ENCODE measurements at regions not wholly inside any gene's neighbourhood (a gene's known extent, or its start where the extent isn't known, plus 50 kb on each side); places are given as distances from the start of the nearest gene placed in this dataset.
"Not testable (repeated sequence)": the region's sequence is repeated elsewhere in the genome, so short reads cannot be mapped to it uniquely, and the experiment has no call there.

DNA sequence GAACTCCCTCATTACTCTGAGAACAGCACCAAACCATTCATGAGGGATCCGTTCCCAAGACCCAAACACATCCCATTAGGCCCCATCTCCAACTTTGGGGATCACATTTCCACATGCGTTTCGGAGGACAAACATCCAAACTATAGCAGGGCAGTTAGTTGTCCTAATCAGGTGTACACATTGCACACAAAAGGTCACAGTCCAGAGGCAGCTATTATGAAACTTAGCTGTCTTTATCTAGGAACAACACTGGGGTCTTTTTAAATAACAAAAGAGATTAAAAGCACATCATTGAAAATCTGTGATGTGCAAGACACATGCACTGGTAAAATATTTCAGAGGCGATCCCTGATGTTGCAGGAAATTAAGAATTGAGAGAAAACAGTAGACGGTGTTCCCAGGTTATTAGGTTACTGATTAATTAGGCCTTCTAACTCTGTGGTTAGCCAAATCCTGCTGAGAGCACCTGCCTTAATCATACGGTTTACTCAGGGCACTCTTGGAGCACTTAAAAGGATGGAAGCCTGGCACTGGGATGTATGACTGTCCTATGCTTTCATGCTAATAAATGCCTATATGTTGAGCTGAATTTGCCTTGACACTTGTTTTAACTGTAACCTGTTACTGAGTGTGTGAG, 1574.5 kb upstream of the WWC1 start:
- no peak for DNase-seq (ENCODE audit: low read depth in 2 of 2)

DNA sequence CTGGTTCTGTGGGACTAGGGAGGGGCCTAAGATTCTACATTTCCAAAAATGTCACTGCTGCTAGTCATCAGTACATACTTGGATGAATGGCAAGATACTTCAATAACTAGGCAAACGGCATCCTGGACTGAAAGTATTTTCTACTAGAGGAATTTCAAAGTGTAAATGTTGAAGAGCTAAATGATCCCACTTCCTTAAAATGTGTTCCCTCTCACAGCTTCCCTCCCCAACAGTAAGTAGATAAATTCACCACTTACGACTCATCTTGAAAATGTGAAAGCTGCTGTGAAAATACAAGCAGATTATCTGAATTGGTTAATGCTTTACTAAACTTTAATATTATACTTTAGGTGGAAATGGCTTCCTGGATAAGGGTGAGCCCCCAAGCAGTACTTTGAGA, 1571.5 kb upstream of the WWC1 start:
- no peak for DNase-seq (ENCODE audit: low read depth in 2 of 2)

DNA sequence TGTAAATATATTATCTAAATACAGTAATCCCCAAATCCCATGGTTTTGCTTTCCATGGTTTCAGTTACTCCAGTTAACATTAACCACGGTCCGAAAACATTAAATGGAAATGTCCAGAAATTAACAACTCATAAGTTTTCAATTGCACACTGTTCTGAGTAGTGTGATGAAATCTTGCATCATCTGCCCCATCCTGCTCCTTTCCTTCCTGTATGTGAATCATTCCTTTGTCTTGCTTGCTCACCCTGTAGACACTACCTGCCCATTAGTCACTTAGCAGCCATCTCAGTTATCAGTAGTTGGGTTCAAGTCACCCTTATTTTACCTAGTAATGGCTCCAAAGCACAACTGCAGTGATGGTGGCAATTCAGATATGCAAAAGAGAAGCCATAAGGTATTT, 1568.5 kb upstream of the WWC1 start:
- no peak for DNase-seq (ENCODE audit: low read depth in 2 of 2)

DNA sequence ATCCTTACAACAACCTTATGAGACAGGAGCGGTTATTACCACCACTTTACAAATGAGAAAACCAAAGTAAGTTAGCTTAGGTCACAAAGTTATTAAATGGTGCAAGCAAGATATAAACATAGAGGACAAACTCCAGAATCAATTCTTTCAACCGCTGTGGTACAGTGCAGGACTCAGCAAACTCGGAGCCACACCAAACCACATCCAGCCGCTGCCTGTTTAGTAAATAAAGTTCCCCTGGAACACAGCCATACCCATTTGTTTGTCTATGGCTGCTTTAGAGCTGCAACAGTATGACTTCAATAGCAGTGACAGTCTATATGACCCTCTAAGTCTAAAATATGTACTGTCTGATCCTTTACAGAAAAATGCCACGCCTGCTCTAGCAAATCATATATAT, 1567.2 kb upstream of the WWC1 start:
- no peak for DNase-seq (ENCODE audit: low read depth in 2 of 2)

DNA sequence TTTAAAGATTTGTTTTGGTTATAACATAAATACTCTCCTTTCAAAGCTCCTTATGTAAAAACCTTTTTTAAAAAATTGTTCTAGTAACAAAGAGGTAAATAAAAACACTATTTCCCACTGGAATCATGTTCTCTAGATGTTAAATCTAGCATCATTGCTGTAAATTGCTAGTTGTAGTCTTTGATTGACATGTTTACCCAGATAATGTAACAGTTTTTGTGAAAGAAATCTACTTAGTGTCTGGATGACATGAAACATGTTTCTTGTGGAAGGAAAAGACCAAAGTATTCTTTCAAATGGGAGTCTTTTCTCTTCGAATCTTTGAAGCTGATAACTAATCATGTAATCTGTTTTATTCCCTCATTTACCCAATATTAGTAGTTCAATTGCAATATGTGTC, 1565.9 kb upstream of the WWC1 start:
- DNase-seq (ENCODE audit: low read depth in 2 of 2) = no peak

DNA sequence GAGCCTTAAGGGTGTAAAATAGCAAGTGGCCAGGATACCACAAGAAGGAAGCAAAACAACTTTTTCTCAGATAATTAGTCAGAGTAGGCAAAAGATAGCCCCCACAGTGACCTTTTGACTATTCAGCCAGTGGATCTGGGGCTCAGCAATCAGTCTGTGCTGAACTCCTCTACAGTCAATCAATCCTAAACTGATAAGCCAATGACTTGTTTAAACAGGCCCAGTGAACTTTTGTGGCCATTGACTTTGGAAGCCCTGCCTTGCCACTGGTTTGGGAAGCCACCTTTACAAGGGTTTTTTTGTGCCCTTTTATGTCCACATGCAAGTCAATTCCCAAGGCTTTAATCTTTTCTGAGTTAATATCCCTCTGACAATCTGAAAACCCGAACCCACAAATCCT, 1565.0 kb upstream of the WWC1 start:
- no peak for DNase-seq (ENCODE audit: low read depth in 2 of 2)

DNA sequence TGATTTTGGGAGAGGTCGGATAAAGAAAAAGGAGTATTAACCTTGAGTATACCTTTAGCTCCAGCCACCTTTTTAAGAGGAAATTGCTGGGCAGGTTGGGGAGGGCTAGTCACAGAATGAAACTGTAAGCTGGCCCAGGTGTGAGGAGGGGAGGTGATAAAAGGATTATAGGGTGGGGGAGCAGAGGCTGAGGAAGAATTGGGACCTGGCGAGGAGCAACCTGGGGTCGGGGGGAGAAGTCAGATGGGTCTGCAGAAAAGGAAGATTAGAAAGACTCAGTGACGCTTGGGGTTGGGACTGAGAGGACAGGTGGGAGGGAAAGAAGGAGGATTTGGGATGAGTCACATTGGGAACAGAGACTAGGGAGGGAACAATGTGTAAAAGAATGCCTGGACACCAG, 1548.5 kb upstream of the WWC1 start:
- DNase-seq (ENCODE audit: low read depth in 2 of 2) = not testable (repeated sequence)

DNA sequence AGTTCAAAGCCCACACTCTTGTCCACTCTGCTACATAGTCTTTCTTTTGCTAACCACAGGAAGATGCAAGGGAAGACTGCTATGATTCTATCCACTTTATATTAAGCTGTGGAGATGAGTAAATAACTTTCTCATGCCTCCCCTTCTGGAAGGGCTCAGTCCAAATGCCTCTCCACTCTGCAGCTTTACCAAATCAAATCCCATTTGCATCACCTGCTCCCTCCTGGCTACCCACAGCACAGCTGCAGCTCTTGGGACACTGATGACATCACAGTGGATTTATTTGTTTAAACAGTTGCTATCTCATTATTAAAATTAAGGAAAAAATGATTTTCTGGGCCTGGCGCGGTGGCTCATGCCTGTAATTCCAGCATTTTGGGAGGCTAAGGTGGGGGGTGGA, 1544.9 kb upstream of the WWC1 start:
- no peak for DNase-seq (ENCODE audit: low read depth in 2 of 2)

DNA sequence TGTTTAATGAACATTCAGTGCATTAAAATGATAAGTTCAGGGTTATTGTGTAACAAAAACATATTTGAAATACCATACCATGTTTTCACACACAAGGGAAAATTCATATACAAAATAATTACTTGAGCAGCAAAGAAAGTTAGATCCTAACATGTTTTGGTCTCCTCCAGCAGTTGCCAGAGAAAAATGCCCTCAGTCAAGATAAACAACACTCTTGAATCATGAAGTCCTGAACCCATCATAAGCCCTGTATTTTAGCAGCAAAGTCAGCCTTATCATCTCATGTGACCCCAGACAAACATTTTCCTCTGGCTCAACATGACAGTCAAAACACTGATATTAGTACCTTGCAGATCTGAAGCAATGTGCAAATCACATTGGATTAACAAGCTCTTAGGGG, 1541.1 kb upstream of the WWC1 start:
- DNase-seq (ENCODE audit: low read depth in 2 of 2) = no peak

DNA sequence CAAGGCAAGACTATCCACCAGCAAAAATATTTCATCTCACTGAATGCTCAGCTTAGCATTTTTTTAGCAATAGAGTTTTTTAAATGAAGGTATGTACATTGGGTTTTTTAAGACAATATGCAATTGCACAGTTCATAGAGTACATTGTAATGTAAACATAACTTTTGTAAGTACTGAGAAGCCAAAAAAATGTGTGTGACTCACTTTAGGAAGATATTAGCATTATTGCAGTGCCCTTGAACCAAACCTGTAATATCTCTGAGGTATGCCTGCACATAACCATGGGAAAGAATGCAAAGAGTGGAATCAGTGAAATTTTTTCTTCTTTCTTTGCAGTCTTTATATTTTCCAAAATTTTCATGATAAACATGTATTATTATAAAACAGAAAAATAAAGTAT, 1533.3 kb upstream of the WWC1 start:
- DNase-seq (ENCODE audit: low read depth in 2 of 2) = no peak

DNA sequence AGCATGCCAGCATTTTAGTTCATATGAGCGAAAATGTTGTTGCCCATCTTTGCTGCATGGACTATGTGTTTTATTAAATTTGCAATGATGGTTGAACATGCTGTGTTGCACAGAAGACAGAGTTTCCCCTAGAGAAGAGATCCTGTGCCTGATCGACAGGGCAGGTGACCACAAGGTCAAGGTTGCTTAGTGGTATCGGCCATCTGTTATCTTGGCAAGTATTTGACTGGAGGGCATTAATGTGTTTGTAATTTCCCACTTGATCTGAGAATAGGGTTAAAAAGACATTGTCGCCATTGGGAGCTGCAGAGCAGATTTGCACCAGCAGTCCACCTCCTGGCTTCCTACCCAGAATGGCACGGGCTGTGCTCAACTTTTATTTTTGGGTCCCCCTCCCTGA, 1523.6 kb upstream of the WWC1 start:
- DNase-seq (ENCODE audit: low read depth in 2 of 2) = no peak

DNA sequence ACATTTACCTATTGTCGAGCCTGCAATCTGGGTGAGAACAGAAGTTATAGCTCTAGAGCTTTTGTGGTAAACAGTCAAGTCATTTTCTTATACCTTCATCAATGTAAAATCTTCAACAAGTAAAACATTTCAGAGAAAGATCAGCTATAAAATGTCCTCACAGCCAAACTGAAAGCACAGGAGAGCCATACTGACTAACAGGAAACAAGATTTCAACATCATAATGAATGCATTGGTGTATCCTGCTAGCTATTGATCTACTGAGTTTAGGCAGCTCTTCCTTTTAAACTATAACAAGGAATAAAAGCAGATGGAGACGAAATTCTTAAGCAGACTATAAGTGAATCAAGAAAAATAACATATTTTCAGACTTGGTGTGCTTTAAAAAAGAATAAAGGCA, 1522.9 kb upstream of the WWC1 start:
- DNase-seq (ENCODE audit: low read depth in 2 of 2) = no peak

DNA sequence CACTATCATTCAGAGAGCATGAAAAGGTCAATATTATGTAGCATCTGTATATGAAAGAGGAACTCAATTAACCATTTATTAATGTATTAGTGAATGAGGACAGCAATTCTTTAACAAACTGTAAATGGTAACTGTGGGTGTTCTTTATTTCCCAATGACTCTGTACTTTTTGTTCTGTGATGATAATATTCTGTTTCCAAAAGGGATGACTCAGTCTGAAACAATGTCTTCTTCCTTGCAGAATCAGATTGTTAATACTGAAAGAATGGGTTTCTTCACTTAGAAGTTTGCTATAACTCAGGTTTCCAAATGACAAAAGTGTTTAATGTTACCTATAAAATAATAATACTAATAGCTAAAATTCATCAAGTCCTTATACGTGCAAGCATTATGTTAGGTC, 1518.7 kb upstream of the WWC1 start:
- DNase-seq (ENCODE audit: low read depth in 2 of 2) = no peak

DNA sequence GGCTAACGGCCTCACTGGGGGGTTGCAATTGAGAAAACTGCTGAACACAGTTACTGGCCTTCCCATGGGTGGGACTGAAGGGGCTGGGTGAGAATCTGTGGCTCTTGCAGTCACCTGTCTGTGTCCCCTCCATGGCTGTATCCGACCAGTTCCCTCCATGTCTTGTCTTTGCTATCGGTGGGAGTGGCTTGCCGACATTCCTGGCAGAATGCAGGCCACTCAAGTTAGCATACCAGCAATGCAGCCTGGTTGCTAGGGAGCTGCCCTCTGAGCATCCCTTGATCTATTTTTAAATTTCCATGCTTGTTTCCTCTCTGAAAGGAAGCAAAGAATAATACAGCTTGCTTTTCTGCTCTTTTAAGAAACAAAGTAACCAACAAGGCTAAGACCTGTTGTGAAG, 1509.7 kb upstream of the WWC1 start:
- no peak for DNase-seq (ENCODE audit: low read depth in 2 of 2)

DNA sequence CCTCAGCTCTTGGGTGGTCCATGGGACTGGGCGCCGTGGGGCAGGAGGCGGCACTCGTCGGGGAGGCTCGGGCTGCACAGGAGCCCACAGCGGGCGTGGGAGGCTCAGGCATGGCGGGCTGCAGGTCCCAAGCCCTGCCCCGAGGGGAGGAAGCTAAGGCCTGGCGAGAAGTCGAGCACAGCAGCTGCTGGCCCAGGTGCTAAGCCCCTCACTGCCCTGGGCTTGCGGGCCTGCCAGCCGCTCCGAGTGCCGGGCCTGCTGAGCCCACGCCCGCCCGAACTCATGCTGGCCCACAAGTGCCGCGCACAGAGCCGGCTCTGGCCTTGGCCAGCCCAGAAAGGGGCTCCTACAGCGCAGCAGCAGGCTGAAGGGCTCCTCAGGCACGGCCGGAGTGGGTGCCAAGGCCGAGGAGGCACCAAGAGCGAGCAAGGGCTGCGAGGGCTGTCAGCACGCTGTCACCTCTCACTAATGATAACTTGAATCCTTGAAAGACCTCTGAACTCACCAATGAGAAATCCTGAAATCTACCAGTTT, 1506.8 kb upstream of the WWC1 start:
- DNase-seq (ENCODE audit: low read depth in 2 of 2) = no peak

DNA sequence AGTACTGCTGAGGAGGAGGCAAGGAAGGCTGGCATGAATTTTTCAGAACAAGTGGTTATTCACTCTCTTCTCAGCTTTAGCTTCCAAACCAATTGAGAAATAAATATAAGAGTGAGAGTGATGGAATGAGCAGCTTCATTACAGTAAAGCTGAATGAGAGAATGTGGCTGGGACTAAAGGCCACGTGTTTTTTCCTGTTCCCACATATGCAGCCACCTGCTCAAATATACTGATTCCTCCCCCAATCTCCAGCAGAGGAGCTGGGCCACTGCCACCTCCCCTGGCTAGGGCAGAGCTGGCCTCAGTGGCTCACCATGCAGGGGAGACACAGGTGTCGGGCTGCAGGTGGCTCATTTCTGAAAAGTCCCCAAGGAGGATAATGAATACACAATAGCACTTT, 1505.3 kb upstream of the WWC1 start:
- no peak for DNase-seq (ENCODE audit: low read depth in 2 of 2)

DNA sequence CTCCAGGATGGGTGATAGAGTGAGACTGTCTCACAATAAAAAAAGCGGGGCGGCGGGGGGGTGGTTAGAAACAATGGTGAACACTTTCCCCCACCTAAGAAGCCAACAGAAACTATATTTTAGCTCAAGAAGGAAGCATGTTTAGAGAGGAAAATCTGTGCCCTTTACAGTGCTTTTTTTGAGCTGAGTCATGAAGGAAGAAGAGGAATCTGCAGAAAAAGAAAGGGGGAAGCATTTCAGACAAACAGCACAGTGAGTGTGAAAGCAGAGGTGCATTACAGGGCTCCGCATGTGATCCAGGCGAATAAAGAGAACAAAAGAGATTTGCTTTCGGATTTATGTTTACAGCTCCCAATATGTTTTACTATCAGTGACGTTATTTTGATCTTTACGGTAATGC, 1504.6 kb upstream of the WWC1 start:
- no peak for DNase-seq (ENCODE audit: low read depth in 2 of 2)

DNA sequence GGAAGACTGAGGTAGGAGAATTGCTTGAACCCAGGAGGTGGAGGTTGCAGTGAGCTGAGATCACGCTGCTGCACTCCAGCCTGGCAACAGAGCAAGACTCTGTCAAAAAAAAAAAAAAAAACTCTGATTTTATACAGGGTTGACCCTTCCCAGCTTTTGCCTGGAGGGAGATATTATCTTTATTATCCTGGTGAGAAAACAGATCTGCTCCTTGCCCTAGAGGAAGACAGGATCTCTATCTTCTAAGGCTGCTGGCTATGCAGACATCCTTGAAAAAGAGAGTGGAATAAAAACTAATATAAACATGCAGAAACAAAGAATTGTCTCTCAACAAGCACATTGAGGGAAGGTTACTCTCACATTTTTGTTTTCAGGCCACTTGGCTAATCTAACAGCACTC, 1503.4 kb upstream of the WWC1 start:
- DNase-seq (ENCODE audit: low read depth in 2 of 2) = no peak

DNA sequence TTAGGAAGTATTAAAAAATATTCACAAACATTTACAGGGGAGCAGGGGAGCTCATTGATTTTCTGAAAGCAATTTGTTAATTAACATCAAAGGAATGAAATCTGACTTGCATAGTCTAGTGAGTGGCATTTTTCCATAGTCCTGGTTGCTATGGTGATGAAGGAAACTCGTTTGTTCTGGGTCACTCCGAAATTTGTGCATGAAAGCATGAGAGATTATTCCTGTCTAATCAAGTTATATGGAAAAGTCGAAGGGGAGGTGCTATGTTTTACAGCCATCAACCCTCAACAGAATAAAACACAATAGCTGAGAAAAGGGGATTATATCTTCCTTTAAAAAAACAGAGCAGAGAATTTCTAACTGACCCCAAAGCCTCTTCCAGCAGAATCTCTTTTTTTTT, 1495.7 kb upstream of the WWC1 start:
- no peak for DNase-seq (ENCODE audit: low read depth in 2 of 2)

DNA sequence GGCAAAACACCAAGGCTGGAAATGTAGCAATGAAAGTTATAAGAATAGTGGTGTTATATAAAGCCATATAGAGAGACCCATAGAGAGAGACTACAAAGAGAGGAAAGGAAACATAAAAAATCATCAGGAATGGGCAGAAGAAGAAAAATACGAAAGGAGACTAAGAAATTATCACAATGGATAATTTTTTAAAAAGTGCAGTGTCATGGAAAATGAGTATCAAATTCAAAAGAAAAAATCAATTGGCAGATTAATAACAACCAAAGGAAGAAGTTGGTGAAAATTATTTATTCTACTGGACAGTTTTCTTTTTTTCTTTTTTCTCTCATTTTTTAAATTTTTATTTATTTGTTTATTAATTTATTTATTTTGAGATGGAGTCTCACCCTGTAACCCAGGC, 1488.4 kb upstream of the WWC1 start:
- DNase-seq (ENCODE audit: low read depth in 2 of 2) = no peak

DNA sequence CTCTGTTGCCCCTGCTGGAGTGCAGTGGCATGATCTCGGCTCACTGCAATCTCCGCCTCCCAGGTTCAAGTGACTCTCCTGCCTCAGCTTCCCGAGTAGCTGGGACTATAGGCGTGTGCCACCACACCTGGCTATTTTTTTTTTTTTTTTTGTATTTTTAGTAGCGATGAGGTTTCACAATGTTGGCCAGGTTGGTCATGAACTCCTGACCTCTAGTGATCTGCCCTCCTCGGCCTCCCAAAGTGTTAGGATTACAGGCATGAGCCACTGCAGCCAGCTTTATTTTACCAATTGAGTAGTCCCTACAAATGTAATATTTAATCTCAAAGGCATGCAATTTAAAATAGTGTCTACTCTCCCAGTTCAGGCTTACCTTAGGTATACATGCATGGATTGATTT, 1487.2 kb upstream of the WWC1 start:
- not testable (repeated sequence) for DNase-seq (ENCODE audit: low read depth in 2 of 2)

DNA sequence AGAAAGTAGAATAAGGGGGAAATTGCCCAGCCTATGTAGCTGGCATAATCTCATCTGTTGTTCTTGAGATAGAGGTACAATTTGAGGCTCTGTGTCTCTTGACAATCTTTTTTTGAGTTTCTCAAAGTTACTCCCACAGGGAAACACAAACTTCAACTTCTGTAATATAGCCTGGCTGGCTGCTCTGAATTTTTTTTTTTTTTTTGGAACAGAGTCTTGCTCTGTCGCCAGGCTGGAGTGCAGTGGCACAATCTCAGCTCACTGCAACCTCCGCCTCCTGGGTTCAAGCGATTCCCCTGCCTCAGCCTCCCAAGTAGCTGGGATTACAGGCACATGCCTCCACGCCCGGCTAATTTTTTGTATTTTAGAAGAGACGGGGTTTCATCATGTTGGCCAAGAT, 1486.8 kb upstream of the WWC1 start:
- not testable (repeated sequence) for DNase-seq (ENCODE audit: low read depth in 2 of 2)

DNA sequence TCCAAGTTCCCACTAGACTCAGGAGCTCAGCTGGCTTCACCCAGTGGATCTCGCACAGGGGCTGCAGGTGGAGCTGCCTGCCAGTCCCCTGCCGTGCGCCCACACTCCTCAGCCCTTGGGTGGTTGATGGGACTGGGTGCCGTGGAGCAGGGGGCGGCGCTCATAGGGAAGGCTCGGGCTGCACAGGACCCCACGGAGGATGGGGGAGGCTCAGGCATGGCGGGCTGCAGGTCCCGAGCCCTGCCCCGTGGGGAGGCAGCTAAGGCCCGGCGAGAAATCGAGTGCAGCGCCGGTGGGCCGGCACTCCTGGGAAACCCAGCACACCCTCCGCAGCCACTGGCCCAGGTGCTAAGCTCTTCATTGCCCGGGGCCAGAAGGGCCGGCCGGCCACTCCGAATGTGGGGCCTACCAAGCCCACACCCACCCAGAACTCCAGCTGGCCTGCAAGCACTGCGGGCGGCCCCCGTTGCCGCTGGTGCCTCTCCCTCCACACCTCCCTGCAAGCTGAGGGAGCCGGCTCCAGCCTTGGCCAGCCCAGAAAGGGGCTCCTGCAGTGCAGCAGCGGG, 1481.3 kb upstream of the WWC1 start:
- DNase-seq (ENCODE audit: low read depth in 2 of 2) = not testable (repeated sequence)

DNA sequence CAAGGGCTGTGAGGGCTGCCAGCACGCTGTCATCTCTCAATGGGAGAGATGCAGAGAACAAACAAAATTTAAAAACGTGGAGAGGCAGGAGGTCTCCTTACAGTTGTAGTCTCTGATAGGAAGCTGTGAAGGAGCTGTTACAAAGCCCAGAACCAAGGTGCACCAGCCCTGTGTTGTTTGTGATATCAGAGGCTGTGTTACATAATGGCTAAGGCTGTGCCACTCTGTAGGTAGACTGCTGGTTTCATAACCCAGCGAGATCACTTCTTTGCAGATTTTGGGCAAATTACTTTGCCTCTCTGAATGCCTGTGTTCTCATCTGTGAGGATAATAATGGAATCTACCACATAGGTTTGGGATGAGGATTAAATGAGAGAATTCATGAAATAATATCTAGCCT, 1480.7 kb upstream of the WWC1 start:
- DNase-seq (ENCODE audit: low read depth in 2 of 2) = no peak

Data from activated CD8-positive, alpha-beta memory T cell treated with anti-CD3 and anti-CD28 coated beads for 4 hours (primary cell).